ENCODE measurements at regions not wholly inside any gene's neighbourhood (a gene's known extent, or its start where the extent isn't known, plus 50 kb on each side); places are given as distances from the start of the nearest gene placed in this dataset.

DNA sequence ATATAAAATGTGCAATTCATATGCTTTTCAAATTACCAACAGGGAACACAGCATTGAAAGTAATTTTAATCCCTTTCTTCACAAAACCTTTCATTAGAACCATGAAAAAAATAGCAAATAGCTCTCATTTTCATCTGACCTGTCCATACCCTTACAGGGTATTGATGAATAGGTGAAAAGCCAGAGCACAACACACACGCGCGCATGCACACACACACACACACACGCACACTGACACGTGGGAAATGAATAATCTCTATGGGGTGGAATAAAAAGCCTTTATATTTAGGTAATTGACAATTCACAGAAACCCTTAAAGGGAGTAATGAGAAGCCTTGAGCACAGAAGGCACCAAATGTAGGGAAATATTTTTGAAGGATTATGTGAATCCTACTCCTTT, 76.2 kb upstream of the POU2AF2 start:
- H3K27me3 ChIP-seq (ENCODE audit: insufficient read depth, low read depth): no peaks in the 10 kb centered on the region
- H3K79me2 ChIP-seq (ENCODE audit: insufficient read depth, low read depth): no peaks in the 10 kb centered on the region
- no peak overlapping the region for H3K4me2 ChIP-seq
- H3K36me3 ChIP-seq (ENCODE audit: insufficient read depth): no peaks in the 10 kb centered on the region
- TF ChIP-seq, protein P1, sequence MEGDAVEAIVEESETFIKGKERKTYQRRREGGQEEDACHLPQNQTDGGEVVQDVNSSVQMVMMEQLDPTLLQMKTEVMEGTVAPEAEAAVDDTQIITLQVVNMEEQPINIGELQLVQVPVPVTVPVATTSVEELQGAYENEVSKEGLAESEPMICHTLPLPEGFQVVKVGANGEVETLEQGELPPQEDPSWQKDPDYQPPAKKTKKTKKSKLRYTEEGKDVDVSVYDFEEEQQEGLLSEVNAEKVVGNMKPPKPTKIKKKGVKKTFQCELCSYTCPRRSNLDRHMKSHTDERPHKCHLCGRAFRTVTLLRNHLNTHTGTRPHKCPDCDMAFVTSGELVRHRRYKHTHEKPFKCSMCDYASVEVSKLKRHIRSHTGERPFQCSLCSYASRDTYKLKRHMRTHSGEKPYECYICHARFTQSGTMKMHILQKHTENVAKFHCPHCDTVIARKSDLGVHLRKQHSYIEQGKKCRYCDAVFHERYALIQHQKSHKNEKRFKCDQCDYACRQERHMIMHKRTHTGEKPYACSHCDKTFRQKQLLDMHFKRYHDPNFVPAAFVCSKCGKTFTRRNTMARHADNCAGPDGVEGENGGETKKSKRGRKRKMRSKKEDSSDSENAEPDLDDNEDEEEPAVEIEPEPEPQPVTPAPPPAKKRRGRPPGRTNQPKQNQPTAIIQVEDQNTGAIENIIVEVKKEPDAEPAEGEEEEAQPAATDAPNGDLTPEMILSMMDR (conservative IDR thresholded peaks at IDR 0.05; ENCODE audit: low read depth, low read length): no peak
- H3K4me1 ChIP-seq (ENCODE audit: low read depth, poor library complexity, severe bottlenecking): no peaks in the 10 kb centered on the region
- no peaks in the 10 kb centered on the region for H4K20me1 ChIP-seq (ENCODE audit: insufficient read depth)
- no peak overlapping the region for H2AFZ ChIP-seq (ENCODE audit: low read depth)
- H3K9ac ChIP-seq: no peak overlapping the region
- H3K4me3 ChIP-seq (IDR thresholded peaks at IDR 0.05; ENCODE audit: insufficient read depth, low read depth, low read length): no peak overlapping the region
- H3K27ac ChIP-seq: no peak overlapping the region

DNA sequence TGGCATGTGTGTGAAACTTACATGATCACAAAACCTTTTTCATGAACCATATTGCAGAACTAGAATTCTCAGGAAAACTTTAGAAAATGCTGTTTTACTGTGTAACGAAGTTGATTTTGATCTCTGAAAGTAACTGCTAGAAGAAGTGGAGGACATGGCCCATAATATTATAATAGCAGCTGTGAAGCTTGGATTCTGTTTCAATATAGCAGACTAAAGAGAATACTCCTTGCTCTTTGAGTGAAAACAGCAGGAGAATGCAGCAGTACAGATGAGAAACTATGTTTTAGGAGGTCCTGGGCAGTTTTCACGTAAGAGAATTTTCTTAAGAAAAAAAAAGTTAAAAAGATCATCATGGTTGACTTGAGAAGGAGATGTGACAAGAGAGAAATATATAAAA, 76.7 kb upstream of the POU2AF2 start:
- Histone ChIP-seq H3K4me3 (IDR thresholded peaks at IDR 0.05; ENCODE audit: insufficient read depth, low read depth, low read length) (no peak overlapping the region), H3K4me2 (no peak overlapping the region), H3K36me3 (ENCODE audit: insufficient read depth) (no peaks in the 10 kb centered on the region), H3K4me1 (ENCODE audit: low read depth, poor library complexity, severe bottlenecking) (no peaks in the 10 kb centered on the region), H3K27ac (no peak overlapping the region), H2AFZ (ENCODE audit: low read depth) (no peak overlapping the region), H4K20me1 (ENCODE audit: insufficient read depth) (no peaks in the 10 kb centered on the region), H3K9ac (no peak overlapping the region), H3K27me3 (ENCODE audit: insufficient read depth, low read depth) (no peaks in the 10 kb centered on the region), H3K79me2 (ENCODE audit: insufficient read depth, low read depth) (no peaks in the 10 kb centered on the region)
- TF ChIP-seq, protein P1 (conservative IDR thresholded peaks at IDR 0.05; ENCODE audit: low read depth, low read length): no peak

DNA sequence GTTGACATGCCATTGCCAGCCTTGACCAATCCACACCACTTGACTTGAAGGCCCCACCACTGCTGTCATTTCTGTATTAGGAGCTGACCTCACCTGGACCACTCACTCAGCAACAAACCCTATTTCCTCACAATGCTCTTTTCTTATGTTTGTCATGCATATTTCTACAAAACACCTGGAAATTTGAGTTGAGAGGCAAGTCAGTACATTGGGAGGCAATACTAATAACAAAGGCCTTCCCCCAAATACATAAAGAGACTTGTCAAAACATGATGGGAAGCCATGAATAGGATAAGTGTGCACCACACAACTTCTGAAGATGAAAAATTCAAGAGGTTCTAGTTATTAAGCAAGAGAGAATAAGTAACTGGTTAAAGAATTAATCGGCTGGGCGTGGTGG, 77.9 kb upstream of the POU2AF2 start:
- H3K4me1 ChIP-seq (ENCODE audit: low read depth, poor library complexity, severe bottlenecking): peaks cover 10% of the 10 kb centered on the region
- no peak overlapping the region for H3K27ac ChIP-seq
- H3K36me3 ChIP-seq (ENCODE audit: insufficient read depth): no peaks in the 10 kb centered on the region
- no peak overlapping the region for H3K4me3 ChIP-seq (IDR thresholded peaks at IDR 0.05; ENCODE audit: insufficient read depth, low read depth, low read length)
- H4K20me1 ChIP-seq (ENCODE audit: insufficient read depth): no peaks in the 10 kb centered on the region
- no peaks in the 10 kb centered on the region for H3K79me2 ChIP-seq (ENCODE audit: insufficient read depth, low read depth)
- H2AFZ ChIP-seq (ENCODE audit: low read depth): no peak overlapping the region
- H3K9ac ChIP-seq: no peak overlapping the region
- H3K27me3 ChIP-seq (ENCODE audit: insufficient read depth, low read depth): no peaks in the 10 kb centered on the region
- H3K4me2 ChIP-seq: no peak overlapping the region
- TF ChIP-seq, protein P1 (conservative IDR thresholded peaks at IDR 0.05; ENCODE audit: low read depth, low read length): no peak

DNA sequence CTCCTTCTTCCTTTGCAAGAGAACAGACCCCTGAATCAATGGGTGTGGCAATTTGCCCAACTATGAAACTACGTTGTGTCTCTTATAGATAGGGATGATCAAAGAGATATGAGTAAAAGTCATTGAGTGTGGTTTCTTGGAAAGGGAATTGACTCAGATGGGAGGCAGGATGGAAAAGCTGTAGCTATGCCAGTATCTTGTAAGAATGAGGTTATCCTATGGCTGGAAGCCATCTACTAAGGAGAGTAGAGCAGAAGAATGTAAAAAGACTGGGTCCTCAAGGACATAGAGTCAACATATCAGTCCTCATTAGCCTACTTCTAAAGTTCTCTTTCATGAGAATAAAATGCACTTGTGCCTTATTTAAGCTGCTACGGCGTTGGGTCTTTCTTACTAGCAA, 78.9 kb upstream of the POU2AF2 start:
- H3K27me3 ChIP-seq (ENCODE audit: insufficient read depth, low read depth): no peaks in the 10 kb centered on the region
- H4K20me1 ChIP-seq (ENCODE audit: insufficient read depth): no peaks in the 10 kb centered on the region
- no peak overlapping the region for H3K4me2 ChIP-seq
- TF ChIP-seq, protein P1 (conservative IDR thresholded peaks at IDR 0.05; ENCODE audit: low read depth, low read length): no peak
- H3K36me3 ChIP-seq (ENCODE audit: insufficient read depth): no peaks in the 10 kb centered on the region
- H3K79me2 ChIP-seq (ENCODE audit: insufficient read depth, low read depth): no peaks in the 10 kb centered on the region
- H3K27ac ChIP-seq: no peak overlapping the region
- H2AFZ ChIP-seq (ENCODE audit: low read depth): no peak overlapping the region
- no peak overlapping the region for H3K4me3 ChIP-seq (IDR thresholded peaks at IDR 0.05; ENCODE audit: insufficient read depth, low read depth, low read length)
- peaks cover 10% of the 10 kb centered on the region for H3K4me1 ChIP-seq (ENCODE audit: low read depth, poor library complexity, severe bottlenecking)
- no peak overlapping the region for H3K9ac ChIP-seq
